ENCODE measurements at regions not wholly inside any gene's neighbourhood (a gene's known extent, or its start where the extent isn't known, plus 50 kb on each side); places are given as distances from the start of the nearest gene placed in this dataset.

- Histone ChIP-seq H3K36me3 (ENCODE audit: insufficient read depth, low read length, poor library complexity, severe bottlenecking) (no peaks in the 10 kb centered on the region), H3K9me3 (ENCODE audit: low read depth, low read length, poor library complexity, severe bottlenecking) (no peaks in the 10 kb centered on the region), H3K4me1 (ENCODE audit: insufficient read depth, low read length, poor library complexity, severe bottlenecking) (peaks cover 57% of the 10 kb centered on the region), H3K27ac (ENCODE audit: low read depth, low read length, poor library complexity, severe bottlenecking) (peak overlapping the region; percentile 59), H3K27me3 (replicated peaks; ENCODE audit: insufficient read depth, low read depth, low read length, poor library complexity) (no peaks in the 10 kb centered on the region), H3K4me3 (ENCODE audit: low read depth, low read length, poor library complexity, severe bottlenecking) (no peak overlapping the region)
- ChIA-PET CTCF (no interaction called here), POLR2A (ENCODE audit: low non-redundant PET) (no interaction called here)
- intact Hi-C loops (cut with micrococcal nuclease; ENCODE audit: unreplicated experiment): no loop called here
- TF ChIP-seq EZH2 (IDR thresholded peaks at IDR 0.05; ENCODE audit: borderline replicate concordance, low read depth, low read length, poor library complexity, severe bottlenecking): no peak
- TF ChIP-seq, protein P1, sequence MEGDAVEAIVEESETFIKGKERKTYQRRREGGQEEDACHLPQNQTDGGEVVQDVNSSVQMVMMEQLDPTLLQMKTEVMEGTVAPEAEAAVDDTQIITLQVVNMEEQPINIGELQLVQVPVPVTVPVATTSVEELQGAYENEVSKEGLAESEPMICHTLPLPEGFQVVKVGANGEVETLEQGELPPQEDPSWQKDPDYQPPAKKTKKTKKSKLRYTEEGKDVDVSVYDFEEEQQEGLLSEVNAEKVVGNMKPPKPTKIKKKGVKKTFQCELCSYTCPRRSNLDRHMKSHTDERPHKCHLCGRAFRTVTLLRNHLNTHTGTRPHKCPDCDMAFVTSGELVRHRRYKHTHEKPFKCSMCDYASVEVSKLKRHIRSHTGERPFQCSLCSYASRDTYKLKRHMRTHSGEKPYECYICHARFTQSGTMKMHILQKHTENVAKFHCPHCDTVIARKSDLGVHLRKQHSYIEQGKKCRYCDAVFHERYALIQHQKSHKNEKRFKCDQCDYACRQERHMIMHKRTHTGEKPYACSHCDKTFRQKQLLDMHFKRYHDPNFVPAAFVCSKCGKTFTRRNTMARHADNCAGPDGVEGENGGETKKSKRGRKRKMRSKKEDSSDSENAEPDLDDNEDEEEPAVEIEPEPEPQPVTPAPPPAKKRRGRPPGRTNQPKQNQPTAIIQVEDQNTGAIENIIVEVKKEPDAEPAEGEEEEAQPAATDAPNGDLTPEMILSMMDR (conservative IDR thresholded peaks at IDR 0.05; ENCODE audit: low read depth, low read length): no peak
- BruUV-seq (replicated peaks): TSS peak; percentile 78
- DNase-seq (ENCODE audit: low spot score): peak; percentile 82
Observed at GRCh38 chr10:60480865-60481563, 91.3 kb upstream of the ANK3 start.

DNA sequence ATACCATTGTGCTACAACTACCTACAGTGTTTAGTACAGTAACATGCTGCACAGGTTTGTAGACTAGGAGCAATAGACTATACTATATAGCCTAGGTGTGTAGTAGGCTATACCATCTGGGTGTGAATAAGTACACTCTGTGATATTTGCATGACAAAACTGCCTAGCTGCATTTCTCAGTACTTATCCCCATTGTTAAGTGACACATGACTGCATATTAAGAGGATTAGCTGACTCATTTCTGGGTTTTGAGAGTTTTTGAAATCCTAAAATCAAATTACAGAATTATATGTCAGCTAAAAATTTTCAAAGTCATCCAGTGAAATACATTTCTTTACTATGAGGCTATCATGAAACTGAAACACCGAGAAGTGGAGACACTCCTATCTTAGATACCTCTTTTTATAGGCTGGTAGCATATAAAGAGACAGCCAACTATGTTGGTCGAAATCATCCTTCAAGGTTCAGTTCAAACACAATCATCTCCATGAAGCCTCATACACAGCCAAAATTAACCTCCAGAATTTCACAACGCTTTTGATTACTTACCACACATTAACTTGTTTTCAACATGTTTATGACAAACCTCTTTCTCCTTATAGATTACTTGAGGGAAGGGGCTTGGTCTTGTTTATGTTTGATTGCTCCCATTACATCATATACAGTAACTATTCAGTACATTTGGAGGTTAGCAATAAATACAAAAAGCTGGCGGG is 89.8 kb upstream of the ANK3 start:
- peaks cover 69% of the 10 kb centered on the region for H3K4me1 ChIP-seq (ENCODE audit: insufficient read depth, low read length, poor library complexity, severe bottlenecking)
- POLR2A ChIA-PET (ENCODE audit: low non-redundant PET): interaction anchor here (0.6 kb wide), 2 partner anchors 1358 to 1421 kb away, joined by 3 to 4 read pairs; no protein-coding TSS in a partner anchor
- peak; percentile 84 for DNase-seq (ENCODE audit: low spot score)
- no peaks in the 10 kb centered on the region for H3K9me3 ChIP-seq (ENCODE audit: low read depth, low read length, poor library complexity, severe bottlenecking)
- no peaks in the 10 kb centered on the region for H3K36me3 ChIP-seq (ENCODE audit: insufficient read depth, low read length, poor library complexity, severe bottlenecking)
- intact Hi-C loops (cut with micrococcal nuclease; ENCODE audit: unreplicated experiment): no loop called here
- CTCF ChIA-PET: no interaction called here
- BruUV-seq (replicated peaks): no TSS peak
- H3K27ac ChIP-seq (ENCODE audit: low read depth, low read length, poor library complexity, severe bottlenecking): peak overlapping the region; percentile 59
- no peak overlapping the region for H3K4me3 ChIP-seq (ENCODE audit: low read depth, low read length, poor library complexity, severe bottlenecking)
- H3K27me3 ChIP-seq (replicated peaks; ENCODE audit: insufficient read depth, low read depth, low read length, poor library complexity): no peaks in the 10 kb centered on the region
- TF ChIP-seq EZH2 (IDR thresholded peaks at IDR 0.05; ENCODE audit: borderline replicate concordance, low read depth, low read length, poor library complexity, severe bottlenecking): no peak
- TF ChIP-seq, protein P1 (conservative IDR thresholded peaks at IDR 0.05; ENCODE audit: low read depth, low read length): no peak

DNA sequence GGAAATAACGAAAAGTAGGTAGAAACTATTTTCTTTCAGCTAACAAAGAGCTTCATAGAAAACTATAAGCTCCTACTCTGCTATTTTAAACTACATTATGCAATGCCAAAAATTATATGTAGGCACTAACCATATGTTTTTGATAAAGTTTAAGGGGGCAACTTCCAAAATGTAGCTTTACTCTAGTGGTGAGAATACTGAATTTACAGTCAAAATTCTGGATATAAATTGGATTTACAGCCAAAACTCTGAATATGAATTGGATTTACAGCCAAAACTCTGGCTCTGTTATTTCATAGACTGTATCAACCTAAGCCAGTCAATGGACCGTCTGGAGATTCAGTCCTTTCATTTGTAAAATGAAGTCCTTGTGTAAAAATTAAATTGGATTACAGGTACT is 86.8 kb upstream of the ANK3 start:
- no peaks in the 10 kb centered on the region for H3K27me3 ChIP-seq (replicated peaks; ENCODE audit: insufficient read depth, low read depth, low read length, poor library complexity)
- H3K4me1 ChIP-seq (ENCODE audit: insufficient read depth, low read length, poor library complexity, severe bottlenecking): peaks cover 64% of the 10 kb centered on the region
- no TSS peak for BruUV-seq (replicated peaks)
- no peaks in the 10 kb centered on the region for H3K9me3 ChIP-seq (ENCODE audit: low read depth, low read length, poor library complexity, severe bottlenecking)
- ChIA-PET CTCF (no interaction called here), POLR2A (ENCODE audit: low non-redundant PET) (no interaction called here)
- intact Hi-C loops (cut with micrococcal nuclease; ENCODE audit: unreplicated experiment): no loop called here
- H3K4me3 ChIP-seq (ENCODE audit: low read depth, low read length, poor library complexity, severe bottlenecking): no peak overlapping the region
- no peaks in the 10 kb centered on the region for H3K36me3 ChIP-seq (ENCODE audit: insufficient read depth, low read length, poor library complexity, severe bottlenecking)
- TF ChIP-seq, protein P1 (conservative IDR thresholded peaks at IDR 0.05; ENCODE audit: low read depth, low read length): no peak
- TF ChIP-seq EZH2 (IDR thresholded peaks at IDR 0.05; ENCODE audit: borderline replicate concordance, low read depth, low read length, poor library complexity, severe bottlenecking): no peak
- DNase-seq (ENCODE audit: low spot score): no peak
- no peak overlapping the region for H3K27ac ChIP-seq (ENCODE audit: low read depth, low read length, poor library complexity, severe bottlenecking)

All from A673 (cell line).